Tibial nerve (tissue), 4 donors: ENCODE measurements at regions not wholly inside any gene's neighbourhood (a gene's known extent, or its start where the extent isn't known, plus 50 kb on each side); places are given as distances from the start of the nearest gene placed in this dataset.

ENCODE experiments used
- EP300 ChIP-seq, 2 donors: sonication (generic); formaldehyde crosslinking; IDR thresholded peaks; one replicate each; pipeline ENCODE4 v1.6.1; 2017; ENCODE audit warnings: antibody characterized with exemption in 2 of 2, mild to moderate bottlenecking in 1 of 2
- POLR2A ChIP-seq, 2 donors: fragments of 450-650 bp; IDR thresholded peaks; one replicate each; pipeline ENCODE4 v1.6.1; 2017; ENCODE audit warnings: antibody characterized with exemption in 2 of 2, mild to moderate bottlenecking in 2 of 2, moderate library complexity in 2 of 2
- TF ChIP-seq, protein P1 (sequence below), 5 experiments: fragments of 200-600 bp in 3 of 5; fragments of 450-650 bp in 2 of 5; sonication (generic) in 3 of 5; IDR thresholded peaks; one replicate each; pipeline ENCODE4 v1.5.1; 2016 to 2019; ENCODE audit warnings: antibody characterized with exemption in 5 of 5, mild to moderate bottlenecking in 3 of 5, moderate library complexity in 2 of 5

DNA sequence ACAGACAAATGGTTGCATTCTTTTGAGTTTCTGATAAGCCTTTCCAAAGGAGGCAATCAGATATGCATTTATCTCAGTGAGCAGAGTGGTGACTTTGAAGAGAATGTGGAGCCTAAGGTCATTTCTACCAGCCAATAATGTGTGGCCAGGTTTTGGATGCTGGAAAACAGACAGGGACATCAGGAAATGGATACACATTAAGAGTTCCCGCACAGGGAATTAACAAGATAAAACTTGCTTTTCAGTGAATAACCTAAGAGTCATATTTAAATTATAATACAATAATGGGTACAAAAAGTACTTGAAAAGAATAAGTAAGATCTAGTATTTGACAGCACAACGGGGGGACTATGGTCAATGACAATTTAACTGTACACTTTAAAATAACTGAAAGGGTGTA, 492.3 kb upstream of the FAM241A start:
- TF ChIP-seq POLR2A (IDR thresholded peaks at IDR 0.05), result no peak
- TF ChIP-seq, protein P1, sequence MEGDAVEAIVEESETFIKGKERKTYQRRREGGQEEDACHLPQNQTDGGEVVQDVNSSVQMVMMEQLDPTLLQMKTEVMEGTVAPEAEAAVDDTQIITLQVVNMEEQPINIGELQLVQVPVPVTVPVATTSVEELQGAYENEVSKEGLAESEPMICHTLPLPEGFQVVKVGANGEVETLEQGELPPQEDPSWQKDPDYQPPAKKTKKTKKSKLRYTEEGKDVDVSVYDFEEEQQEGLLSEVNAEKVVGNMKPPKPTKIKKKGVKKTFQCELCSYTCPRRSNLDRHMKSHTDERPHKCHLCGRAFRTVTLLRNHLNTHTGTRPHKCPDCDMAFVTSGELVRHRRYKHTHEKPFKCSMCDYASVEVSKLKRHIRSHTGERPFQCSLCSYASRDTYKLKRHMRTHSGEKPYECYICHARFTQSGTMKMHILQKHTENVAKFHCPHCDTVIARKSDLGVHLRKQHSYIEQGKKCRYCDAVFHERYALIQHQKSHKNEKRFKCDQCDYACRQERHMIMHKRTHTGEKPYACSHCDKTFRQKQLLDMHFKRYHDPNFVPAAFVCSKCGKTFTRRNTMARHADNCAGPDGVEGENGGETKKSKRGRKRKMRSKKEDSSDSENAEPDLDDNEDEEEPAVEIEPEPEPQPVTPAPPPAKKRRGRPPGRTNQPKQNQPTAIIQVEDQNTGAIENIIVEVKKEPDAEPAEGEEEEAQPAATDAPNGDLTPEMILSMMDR (IDR thresholded peaks at IDR 0.05), result no peak
- TF ChIP-seq EP300 (IDR thresholded peaks at IDR 0.05), result no peak
